HCT116 (cell line): ENCODE measurements at regions not wholly inside any gene's neighbourhood (a gene's known extent, or its start where the extent isn't known, plus 50 kb on each side); places are given as distances from the start of the nearest gene placed in this dataset.

Experiments used
- POLR2A ChIP-seq: IDR thresholded peaks from 2 replicates; pipeline ENCODE4 v1.7.0; 2011; ENCODE audit warnings: borderline replicate concordance; ENCODE audit not compliant: insufficient read depth, insufficient read length; ENCODE audit errors: extremely low read depth
- SP1 ChIP-seq: IDR thresholded peaks from 2 replicates; pipeline ENCODE4 v1.6.1; 2012; ENCODE audit warnings: low read depth
- TF ChIP-seq, protein P1 (sequence below), 3 experiments: fragments of 200-600 bp in 1 of 3; sonication (generic) in 1 of 3; IDR thresholded peaks in 2 of 3; conservative IDR thresholded peaks in 1 of 3; 2 replicates each; pipeline ENCODE4 v1.5.1; 2012 to 2017; ENCODE audit warnings: low read depth in 2 of 3, low read length in 2 of 3, antibody characterized with exemption in 1 of 3, borderline replicate concordance in 1 of 3, control low read depth in 1 of 3, mild to moderate bottlenecking in 1 of 3, mixed read lengths in 1 of 3, mixed run types in 1 of 3, moderate library complexity in 1 of 3; ENCODE audit not compliant: insufficient read depth in 1 of 3

DNA sequence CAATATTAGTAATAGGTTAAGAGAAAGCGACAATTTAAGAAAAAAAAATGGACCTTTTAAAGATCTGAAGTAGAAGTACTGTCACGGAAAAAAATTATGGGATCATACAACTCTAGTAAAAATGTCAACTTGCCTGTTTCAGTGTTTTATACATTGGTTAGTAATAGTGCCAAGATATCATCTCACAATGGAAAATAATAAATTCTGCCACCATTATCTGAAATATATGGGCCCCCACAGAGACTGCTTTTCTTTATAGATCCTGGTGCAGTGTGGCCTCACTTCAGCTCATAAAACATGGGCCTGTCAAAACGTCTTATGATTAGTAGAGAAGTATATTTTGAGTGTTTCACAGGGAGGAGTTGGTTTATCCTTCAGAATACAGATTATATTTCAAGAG, 266.3 kb upstream of the EPHA6 start:
- TF ChIP-seq, protein P1, sequence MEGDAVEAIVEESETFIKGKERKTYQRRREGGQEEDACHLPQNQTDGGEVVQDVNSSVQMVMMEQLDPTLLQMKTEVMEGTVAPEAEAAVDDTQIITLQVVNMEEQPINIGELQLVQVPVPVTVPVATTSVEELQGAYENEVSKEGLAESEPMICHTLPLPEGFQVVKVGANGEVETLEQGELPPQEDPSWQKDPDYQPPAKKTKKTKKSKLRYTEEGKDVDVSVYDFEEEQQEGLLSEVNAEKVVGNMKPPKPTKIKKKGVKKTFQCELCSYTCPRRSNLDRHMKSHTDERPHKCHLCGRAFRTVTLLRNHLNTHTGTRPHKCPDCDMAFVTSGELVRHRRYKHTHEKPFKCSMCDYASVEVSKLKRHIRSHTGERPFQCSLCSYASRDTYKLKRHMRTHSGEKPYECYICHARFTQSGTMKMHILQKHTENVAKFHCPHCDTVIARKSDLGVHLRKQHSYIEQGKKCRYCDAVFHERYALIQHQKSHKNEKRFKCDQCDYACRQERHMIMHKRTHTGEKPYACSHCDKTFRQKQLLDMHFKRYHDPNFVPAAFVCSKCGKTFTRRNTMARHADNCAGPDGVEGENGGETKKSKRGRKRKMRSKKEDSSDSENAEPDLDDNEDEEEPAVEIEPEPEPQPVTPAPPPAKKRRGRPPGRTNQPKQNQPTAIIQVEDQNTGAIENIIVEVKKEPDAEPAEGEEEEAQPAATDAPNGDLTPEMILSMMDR (IDR thresholded peaks at IDR 0.05 in 2 of 3, conservative IDR thresholded peaks at IDR 0.05 in 1 of 3; ENCODE audit: borderline replicate concordance in 1 of 3, insufficient read depth in 1 of 3, low read depth in 2 of 3, low read length in 2 of 3): no peak
- TF ChIP-seq POLR2A (no peak), SP1 (no peak)
